ENCODE measurements at regions not wholly inside any gene's neighbourhood (a gene's known extent, or its start where the extent isn't known, plus 50 kb on each side); places are given as distances from the start of the nearest gene placed in this dataset.
"Not testable (repeated sequence)": the region's sequence is repeated elsewhere in the genome, so short reads cannot be mapped to it uniquely, and the experiment has no call there.

DNA sequence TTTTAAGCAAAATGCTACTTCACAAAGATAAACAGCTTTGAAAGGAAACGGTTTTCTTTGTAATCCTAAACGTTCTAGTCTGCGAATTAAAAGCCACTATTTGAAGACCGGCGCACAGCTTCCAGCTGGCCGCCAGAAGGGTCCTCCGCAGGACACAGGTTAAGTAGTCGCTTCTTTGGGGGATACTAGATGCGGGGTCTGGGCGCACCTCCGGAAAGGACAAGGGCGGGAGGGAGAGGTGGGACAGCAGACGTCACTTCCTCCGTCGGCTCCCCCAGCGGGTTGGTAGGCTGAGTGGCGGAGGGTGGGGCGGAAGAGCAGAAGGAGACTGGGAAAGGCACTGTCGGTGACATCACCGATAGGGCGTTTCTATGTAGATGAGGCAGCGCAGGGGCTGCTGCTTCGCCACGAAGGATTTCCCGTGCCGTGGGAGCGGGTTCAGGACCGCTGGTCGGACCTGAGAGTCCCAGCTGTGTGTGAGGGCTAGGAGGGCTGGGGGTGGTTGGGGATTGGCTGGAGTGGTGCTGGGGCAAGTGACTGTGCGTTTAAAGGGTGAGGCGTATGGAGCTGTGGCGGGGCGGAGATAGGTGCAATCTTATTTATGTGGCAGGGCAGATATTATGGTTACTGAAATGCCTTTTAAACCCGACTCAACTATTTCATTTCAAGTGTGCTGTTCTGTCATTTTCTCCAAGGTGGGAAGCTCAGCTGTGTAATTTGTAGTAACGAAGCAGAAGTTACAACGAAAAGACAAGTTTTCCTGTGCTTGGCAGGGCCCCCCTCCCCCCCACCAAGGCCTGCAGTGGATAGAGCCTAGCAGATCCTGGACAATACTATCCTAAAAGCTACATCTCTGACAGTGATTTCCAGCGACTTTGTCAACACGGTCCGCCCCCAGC is 158.3 kb upstream of the NOTCH2NLA start:
- not testable (repeated sequence) for H3K36me3 ChIP-seq (ENCODE audit: insufficient read depth, low read length); H3K79me2 ChIP-seq (ENCODE audit: control insufficient read depth, insufficient read depth, low read length, unreplicated experiment); H3K27me3 ChIP-seq (ENCODE audit: insufficient read depth, low read length); H3K4me1 ChIP-seq (ENCODE audit: control insufficient read depth, insufficient read depth, low read length, unreplicated experiment)
- H3K4me3 ChIP-seq (ENCODE audit: low read depth, low read length), result peak overlapping the region; percentile 75
- H3K27ac ChIP-seq (ENCODE audit: low read depth, low read length), result peak overlapping the region; percentile 74
- peak overlapping the region; percentile 81 for H2AFZ ChIP-seq (ENCODE audit: low read length, unreplicated experiment)

DNA sequence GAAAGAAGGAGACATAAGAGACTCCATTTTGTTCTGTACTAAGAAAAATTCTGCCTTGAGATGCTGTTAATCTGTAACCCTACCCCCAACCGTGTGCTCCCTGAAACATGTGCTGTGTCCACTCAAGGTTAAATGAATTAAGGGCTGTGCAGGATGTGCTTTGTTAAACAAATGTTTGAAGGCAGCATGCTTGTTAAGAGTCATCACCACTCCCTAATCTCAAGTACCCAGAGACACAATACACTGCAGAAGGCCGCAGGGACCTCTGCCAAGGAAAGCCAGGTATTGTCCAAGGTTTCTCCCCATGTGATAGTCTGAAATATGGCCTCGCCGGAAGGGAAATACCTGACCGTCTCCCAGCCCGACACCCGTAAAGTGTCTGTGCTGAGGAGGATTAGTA is 152.4 kb upstream of the NOTCH2NLA start:
- not testable (repeated sequence) for H3K79me2 ChIP-seq (ENCODE audit: control insufficient read depth, insufficient read depth, low read length, unreplicated experiment); H3K27ac ChIP-seq (ENCODE audit: low read depth, low read length); H2AFZ ChIP-seq (ENCODE audit: low read length, unreplicated experiment); H3K36me3 ChIP-seq (ENCODE audit: insufficient read depth, low read length); H3K4me3 ChIP-seq (ENCODE audit: low read depth, low read length); H3K27me3 ChIP-seq (ENCODE audit: insufficient read depth, low read length); H3K4me1 ChIP-seq (ENCODE audit: control insufficient read depth, insufficient read depth, low read length, unreplicated experiment)

DNA sequence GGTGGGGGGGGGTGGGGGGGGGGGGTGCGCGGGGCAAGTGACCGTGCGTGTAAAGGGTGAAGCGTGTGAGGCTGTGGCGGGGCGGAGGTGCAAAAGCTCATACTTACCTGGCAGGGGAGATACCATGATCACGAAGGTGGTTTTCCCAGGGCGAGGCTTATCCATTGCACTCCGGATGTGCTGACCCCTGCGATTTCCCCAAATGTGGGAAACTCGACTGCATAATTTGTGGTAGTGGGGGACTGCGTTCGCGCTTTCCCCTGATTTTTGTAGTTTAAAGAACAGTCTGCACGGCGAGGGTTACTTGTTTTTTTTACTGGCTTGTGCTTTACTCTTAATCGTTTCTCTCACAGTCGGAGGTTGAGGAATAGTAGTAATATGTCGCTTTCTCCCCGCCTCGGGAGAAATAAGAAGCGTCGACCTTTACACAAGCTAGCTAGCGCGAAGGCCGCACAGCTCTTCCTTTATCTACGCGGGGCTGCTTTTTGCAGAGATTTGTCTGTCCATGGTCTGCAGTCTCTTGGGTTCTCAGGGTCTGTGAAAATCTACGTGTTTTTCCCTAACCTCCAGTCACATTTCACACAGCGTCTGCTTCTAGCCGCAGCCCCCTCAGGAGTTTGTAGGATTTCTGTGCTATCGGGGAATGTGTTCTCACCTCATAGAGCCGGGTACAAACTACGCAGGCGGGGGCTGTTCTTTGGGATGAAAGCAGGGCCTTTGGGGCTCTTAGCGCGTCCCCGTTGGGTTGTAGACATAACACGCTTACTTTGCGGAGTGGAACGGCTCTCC is 148.1 kb upstream of the NOTCH2NLA start:
- not testable (repeated sequence) for H3K27me3 ChIP-seq (ENCODE audit: insufficient read depth, low read length); H3K4me3 ChIP-seq (ENCODE audit: low read depth, low read length); H3K4me1 ChIP-seq (ENCODE audit: control insufficient read depth, insufficient read depth, low read length, unreplicated experiment); H3K36me3 ChIP-seq (ENCODE audit: insufficient read depth, low read length); H3K79me2 ChIP-seq (ENCODE audit: control insufficient read depth, insufficient read depth, low read length, unreplicated experiment); H2AFZ ChIP-seq (ENCODE audit: low read length, unreplicated experiment)
- H3K27ac ChIP-seq (ENCODE audit: low read depth, low read length), result peak overlapping the region; percentile 28

DNA sequence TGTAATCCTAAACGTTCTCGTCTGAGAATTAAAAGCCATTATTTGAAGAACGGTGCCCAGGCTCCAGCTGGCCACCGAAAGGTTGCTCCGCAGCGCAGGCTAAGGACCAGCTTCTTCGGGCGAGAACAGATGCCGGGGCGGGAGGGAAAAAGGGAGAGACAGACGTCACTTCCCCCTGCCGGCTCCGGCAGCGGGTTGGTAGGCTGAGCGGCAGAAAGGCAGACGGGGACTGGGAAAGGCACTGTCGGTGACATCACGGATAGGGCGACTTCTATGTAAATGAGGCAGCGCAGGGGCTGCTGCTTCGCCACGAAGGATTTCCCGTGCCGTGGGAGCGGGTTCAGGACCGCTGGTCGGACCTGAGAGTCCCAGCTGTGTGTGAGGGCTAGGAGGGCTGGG is 147.5 kb upstream of the NOTCH2NLA start:
- Histone ChIP-seq H3K27ac (ENCODE audit: low read depth, low read length) (peak overlapping the region; percentile 52; the same call in 1 of the 2 replicates), H3K4me3 (ENCODE audit: low read depth, low read length) (peak overlapping the region; percentile 65)
- not testable (repeated sequence) for H3K27me3 ChIP-seq (ENCODE audit: insufficient read depth, low read length); H2AFZ ChIP-seq (ENCODE audit: low read length, unreplicated experiment); H3K79me2 ChIP-seq (ENCODE audit: control insufficient read depth, insufficient read depth, low read length, unreplicated experiment); H3K4me1 ChIP-seq (ENCODE audit: control insufficient read depth, insufficient read depth, low read length, unreplicated experiment); H3K36me3 ChIP-seq (ENCODE audit: insufficient read depth, low read length)

DNA sequence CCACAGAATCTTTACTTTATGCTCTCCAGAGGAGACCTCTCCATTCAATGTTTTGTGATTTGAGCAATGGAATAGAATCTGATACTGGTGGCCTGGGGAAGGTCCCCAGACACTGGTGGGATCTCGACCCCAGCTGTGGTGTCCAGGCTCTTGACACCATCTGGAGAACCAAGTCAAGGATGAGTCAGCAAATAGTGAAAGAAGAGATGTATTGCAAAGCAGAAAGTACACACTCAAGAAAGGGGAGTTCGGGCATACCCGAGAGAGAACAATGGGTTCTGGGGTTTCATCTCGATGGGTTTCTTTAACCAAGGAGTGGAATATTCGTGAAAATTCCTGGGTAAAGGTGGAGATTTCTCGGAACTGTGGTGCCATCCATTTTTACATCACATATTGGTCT is 146.3 kb upstream of the NOTCH2NLA start:
- H3K27me3 ChIP-seq (ENCODE audit: insufficient read depth, low read length); H3K4me3 ChIP-seq (ENCODE audit: low read depth, low read length); H3K4me1 ChIP-seq (ENCODE audit: control insufficient read depth, insufficient read depth, low read length, unreplicated experiment); H3K79me2 ChIP-seq (ENCODE audit: control insufficient read depth, insufficient read depth, low read length, unreplicated experiment); H3K36me3 ChIP-seq (ENCODE audit: insufficient read depth, low read length); H3K27ac ChIP-seq (ENCODE audit: low read depth, low read length); H2AFZ ChIP-seq (ENCODE audit: low read length, unreplicated experiment): not testable (repeated sequence)

DNA sequence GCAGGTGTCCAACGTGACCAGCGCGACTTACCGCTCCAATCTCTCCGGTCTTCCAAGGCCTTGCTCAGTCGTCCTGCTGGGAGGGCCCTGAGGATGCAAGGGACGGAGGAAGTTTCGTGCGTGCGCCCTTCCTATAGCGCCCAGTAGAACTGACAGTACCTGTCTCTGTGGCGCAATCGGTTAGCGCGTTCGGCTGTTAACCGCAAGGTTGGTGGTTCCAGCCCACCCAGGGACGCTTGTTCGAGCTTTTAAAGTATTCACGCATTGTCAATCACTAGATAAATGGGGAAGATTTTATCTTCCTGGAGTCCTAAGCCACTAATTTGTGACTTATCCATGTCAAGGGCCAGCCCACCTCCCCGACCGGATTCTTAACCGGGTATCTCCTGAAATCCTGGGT is 141.1 kb upstream of the NOTCH2NLA start:
- H3K36me3 ChIP-seq (ENCODE audit: insufficient read depth, low read length); H3K27ac ChIP-seq (ENCODE audit: low read depth, low read length); H3K4me1 ChIP-seq (ENCODE audit: control insufficient read depth, insufficient read depth, low read length, unreplicated experiment); H3K27me3 ChIP-seq (ENCODE audit: insufficient read depth, low read length); H3K79me2 ChIP-seq (ENCODE audit: control insufficient read depth, insufficient read depth, low read length, unreplicated experiment): not testable (repeated sequence)
- peak overlapping the region; percentile 56 for H3K4me3 ChIP-seq (ENCODE audit: low read depth, low read length)
- peak overlapping the region; percentile 25 for H2AFZ ChIP-seq (ENCODE audit: low read length, unreplicated experiment)

DNA sequence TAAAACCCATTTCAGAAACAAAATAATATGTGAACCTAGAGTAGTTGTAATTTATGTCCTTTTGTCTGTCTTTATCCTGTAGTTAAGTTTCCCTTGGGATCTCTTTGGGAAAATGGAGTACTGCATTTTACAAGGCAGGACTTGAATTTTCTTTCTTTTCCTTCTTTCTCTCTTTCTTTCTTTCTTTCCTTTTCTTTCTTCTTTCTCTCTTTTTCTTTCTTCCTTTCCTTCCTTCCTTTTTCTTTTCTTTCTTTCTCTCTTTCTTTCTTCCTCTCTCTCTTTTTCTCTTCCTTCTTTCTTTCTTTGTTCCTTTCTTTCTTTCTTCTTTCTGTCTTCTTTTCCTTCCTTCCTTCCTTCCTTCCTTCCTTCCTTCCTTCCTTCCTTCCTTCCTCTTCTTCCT is 126.6 kb upstream of the NOTCH2NLA start:
- not testable (repeated sequence) for H3K79me2 ChIP-seq (ENCODE audit: control insufficient read depth, insufficient read depth, low read length, unreplicated experiment); H3K27ac ChIP-seq (ENCODE audit: low read depth, low read length); H2AFZ ChIP-seq (ENCODE audit: low read length, unreplicated experiment); H3K36me3 ChIP-seq (ENCODE audit: insufficient read depth, low read length); H3K4me3 ChIP-seq (ENCODE audit: low read depth, low read length); H3K4me1 ChIP-seq (ENCODE audit: control insufficient read depth, insufficient read depth, low read length, unreplicated experiment); H3K27me3 ChIP-seq (ENCODE audit: insufficient read depth, low read length)

DNA sequence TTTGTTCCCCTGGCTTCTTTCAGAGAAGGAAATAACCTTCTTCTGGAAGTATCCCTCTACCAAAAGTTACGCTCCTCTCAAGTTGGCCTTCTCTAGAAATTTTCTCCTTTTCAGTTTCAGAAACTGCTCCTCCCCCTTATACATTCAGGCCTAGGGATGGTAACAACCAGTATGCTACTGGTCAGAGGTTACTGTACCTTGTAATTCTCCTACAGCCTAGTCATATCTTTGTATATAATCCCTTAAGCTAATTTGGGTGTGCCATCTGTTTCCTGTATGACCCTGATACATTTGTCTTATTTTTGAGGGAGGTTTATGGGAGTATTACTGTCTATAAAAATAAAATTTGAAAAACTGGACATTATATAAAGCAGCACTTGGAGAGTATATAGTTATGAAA is 98.0 kb upstream of the NOTCH2NLA start:
- H3K27ac ChIP-seq (ENCODE audit: low read depth, low read length); H3K4me3 ChIP-seq (ENCODE audit: low read depth, low read length); H2AFZ ChIP-seq (ENCODE audit: low read length, unreplicated experiment); H3K36me3 ChIP-seq (ENCODE audit: insufficient read depth, low read length); H3K27me3 ChIP-seq (ENCODE audit: insufficient read depth, low read length); H3K79me2 ChIP-seq (ENCODE audit: control insufficient read depth, insufficient read depth, low read length, unreplicated experiment); H3K4me1 ChIP-seq (ENCODE audit: control insufficient read depth, insufficient read depth, low read length, unreplicated experiment): not testable (repeated sequence)

DNA sequence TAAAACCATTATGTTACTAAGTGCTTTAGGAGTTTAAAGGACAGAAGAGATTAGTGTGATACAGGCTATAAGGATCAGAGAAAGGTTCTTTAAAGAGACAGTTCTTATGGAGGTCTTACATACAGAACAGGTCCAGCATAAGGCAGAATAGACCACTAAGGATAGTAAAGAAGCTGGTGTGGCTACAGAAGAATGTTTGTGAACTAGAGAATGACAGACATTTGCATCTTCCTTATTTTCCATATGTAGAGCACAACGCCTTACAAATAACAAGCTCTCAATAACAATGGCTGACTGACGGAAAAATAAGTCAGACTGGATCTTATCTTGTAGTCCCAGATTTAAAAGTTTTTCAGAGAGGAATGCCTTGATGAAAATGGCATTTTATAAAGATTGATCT is 95.6 kb upstream of the NOTCH2NLA start:
- H3K79me2 ChIP-seq (ENCODE audit: control insufficient read depth, insufficient read depth, low read length, unreplicated experiment); H2AFZ ChIP-seq (ENCODE audit: low read length, unreplicated experiment); H3K27ac ChIP-seq (ENCODE audit: low read depth, low read length); H3K4me3 ChIP-seq (ENCODE audit: low read depth, low read length); H3K36me3 ChIP-seq (ENCODE audit: insufficient read depth, low read length); H3K4me1 ChIP-seq (ENCODE audit: control insufficient read depth, insufficient read depth, low read length, unreplicated experiment); H3K27me3 ChIP-seq (ENCODE audit: insufficient read depth, low read length): not testable (repeated sequence)

DNA sequence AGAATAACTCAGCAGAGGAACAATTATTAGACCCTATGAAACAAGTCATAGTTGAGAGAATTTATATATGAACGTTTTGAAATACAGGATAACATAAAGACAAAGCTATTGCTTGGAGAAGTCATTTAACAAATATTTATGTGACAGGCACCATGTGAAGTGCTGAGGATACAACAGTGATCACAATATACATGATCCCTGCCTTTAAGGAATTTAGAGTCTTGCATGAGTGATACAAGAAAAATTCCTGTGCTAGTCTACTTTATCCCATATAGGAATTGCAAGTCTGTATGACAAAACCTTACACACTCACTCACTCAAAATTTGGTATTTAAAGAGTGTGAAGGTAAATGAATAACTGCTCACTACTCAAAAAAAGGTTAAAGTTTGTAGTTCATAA is 94.5 kb upstream of the NOTCH2NLA start:
- not testable (repeated sequence) for H3K27me3 ChIP-seq (ENCODE audit: insufficient read depth, low read length); H3K36me3 ChIP-seq (ENCODE audit: insufficient read depth, low read length); H3K4me3 ChIP-seq (ENCODE audit: low read depth, low read length); H3K4me1 ChIP-seq (ENCODE audit: control insufficient read depth, insufficient read depth, low read length, unreplicated experiment); H2AFZ ChIP-seq (ENCODE audit: low read length, unreplicated experiment); H3K79me2 ChIP-seq (ENCODE audit: control insufficient read depth, insufficient read depth, low read length, unreplicated experiment)
- peak overlapping the region; percentile 73 for H3K27ac ChIP-seq (ENCODE audit: low read depth, low read length)

DNA sequence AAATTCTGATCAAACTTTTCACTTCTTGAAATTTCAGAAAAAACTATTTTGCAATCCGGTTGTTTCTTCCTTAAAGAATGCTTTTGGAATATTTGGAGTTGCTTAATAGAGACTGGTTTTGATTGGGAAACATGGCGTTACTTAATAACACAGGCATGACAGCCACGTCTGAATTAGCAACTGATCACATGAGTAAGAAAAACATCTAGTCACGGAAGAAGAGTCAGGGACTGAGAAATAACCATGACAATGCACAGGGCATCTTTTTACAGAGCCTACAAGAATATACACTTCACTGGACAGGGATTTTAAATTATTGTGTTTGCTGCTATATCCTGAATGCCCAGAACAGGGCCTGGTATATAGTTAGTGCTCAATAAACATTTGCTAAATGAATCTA is 94.1 kb upstream of the NOTCH2NLA start:
- H3K79me2 ChIP-seq (ENCODE audit: control insufficient read depth, insufficient read depth, low read length, unreplicated experiment); H2AFZ ChIP-seq (ENCODE audit: low read length, unreplicated experiment); H3K36me3 ChIP-seq (ENCODE audit: insufficient read depth, low read length); H3K4me3 ChIP-seq (ENCODE audit: low read depth, low read length); H3K27me3 ChIP-seq (ENCODE audit: insufficient read depth, low read length); H3K4me1 ChIP-seq (ENCODE audit: control insufficient read depth, insufficient read depth, low read length, unreplicated experiment): not testable (repeated sequence)
- H3K27ac ChIP-seq (ENCODE audit: low read depth, low read length), result peak overlapping the region; percentile 73

Data from ACC112 (cell line).